NCI-H2081 (cell line): ENCODE measurements at regions not wholly inside any gene's neighbourhood (a gene's known extent, or its start where the extent isn't known, plus 50 kb on each side); places are given as distances from the start of the nearest gene placed in this dataset.
"Not testable (repeated sequence)": the region's sequence is repeated elsewhere in the genome, so short reads cannot be mapped to it uniquely, and the experiment has no call there.

Experiments
- DNase-seq, 2 experiments: peaks; one replicate each; lab custom pipeline; 2025; lab: John Stamatoyannopoulos, UW

DNA sequence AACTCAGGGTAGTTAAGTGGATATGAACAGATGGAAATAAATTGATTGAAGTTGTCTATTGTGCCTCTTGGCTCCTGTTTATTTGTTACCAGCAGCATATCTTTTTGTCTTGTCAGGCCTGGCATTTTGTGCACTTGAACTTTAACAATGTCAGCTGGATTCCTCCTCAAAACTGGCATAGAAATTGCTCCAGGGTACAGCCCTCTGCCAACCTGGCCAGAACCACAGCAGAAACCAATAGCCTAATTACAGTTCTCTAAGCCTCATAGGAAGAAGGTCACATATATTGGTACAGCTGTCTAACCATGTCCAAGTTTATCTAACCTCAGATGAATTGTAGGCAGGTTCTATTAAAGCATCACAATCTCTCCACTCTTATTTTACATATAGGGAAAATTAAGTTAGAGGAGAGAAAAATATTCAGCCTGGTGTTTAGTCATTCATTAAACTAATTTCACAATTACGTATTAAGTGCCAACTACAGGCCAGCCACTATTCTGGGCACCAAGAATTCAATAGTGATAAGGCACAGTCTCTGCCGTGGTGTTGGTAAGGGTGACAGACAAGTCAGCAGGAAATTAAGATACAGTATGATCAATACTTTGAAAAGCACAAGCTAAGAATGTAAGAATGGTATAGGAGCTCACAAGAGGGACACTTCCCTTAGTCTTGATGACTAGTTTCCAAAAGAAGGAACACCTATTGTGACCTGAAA lies 452.9 kb upstream of the NECTIN3 start:
- peak; percentile 5 to 66 for DNase-seq

DNA sequence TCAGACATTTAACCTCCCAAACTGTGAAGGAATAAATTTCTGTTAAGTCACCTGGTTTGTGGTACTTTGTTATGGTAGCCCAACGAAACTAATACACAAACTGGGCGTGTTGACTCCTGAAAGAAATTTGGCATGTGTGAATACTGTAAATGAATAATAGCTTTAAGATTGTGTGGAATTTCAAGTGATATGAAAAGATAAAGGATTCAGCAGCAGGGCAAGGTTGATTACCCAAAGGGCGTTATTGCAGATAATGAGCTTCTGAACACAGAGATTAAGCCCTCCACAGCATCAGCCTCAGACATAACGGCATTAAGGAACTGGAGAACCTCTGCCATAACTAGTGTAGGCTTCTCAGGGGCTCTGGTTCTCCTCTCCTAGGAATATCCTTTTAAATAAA lies 451.5 kb upstream of the NECTIN3 start:
- DNase-seq = no peak

DNA sequence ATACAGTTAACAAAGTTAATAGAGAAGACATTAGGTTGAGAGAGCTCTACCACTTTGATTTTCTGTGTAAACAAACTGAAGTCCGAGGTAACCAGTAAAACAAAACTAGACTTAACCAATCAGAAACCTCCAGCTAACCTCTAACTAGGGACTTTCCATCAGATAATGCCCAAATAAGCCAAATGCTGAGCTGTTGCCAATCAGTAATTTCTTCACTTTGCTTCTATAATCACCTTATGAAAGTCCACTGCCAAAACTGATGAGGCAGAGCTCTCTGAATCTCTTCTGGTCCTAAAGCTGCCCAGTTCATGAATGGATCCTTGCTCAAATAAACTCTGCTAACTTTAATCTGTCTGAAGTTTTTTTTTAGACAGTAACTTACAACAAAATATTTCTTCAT lies 448.0 kb upstream of the NECTIN3 start:
- no peak for DNase-seq

DNA sequence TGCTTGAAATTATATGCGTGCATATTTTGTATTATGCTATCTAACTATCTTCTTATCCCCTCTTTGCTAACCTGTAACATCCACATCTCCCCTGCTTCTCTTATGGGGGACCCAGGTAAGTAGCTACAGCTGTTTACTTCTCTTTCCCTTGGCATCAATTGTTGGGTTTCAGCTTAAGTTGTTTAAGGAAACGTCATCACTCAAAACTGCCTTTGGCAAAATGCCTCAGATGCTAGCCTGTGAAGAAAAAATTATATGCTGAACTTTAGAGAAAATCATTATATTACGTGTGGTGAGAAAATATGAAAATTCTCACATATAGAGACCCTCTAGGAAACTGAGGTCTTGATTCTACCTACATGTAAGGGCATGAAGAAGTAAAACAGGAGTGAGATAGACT lies 447.0 kb upstream of the NECTIN3 start:
- DNase-seq = no peak

DNA sequence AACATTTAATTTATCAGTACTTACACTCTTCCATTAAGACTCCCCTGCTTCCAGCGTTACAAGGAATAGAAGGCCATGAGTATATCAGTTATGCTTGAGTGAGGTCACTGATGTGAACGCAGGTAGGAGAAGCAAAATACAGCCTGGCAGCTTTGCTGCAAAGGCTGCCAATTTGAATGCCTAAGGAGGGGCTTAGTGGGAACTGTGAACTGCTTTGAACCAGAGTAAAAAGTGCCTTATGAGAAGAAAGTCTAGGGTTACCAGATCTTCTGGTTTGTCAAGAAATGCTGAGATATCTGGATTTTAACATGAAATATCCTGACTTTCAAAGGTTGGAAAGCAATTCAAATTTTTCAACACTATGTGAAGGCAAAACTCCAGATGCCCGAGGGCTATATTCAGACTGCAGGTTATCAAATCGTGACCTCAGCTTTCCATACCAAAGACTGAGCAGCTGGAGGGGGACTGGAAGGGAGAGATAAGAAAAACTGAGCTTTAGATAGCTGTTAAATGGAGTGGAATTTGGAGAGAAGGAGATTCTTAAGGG lies 446.3 kb upstream of the NECTIN3 start:
- DNase-seq = no peak

DNA sequence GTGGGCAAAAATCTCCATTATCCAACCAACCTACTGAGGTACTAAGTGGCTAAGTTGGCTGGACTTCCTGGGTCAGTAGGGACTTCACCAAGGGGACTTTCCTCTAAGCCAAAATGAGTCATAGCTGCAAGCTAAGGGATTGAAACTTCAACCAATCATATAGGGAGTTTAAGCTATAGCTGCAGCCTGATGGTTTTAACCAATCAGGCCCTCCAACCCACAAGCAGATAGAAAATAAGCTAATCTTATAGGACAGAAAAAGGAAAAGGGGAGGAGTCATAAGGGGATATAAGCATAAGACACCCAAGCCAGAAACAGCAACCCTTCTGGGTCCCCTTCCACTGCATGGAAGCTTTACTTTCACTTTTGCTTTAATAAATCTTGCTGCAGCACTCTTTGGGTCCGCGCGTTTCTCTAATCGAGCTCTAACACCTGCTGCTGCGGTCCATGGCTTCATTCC lies 444.9 kb upstream of the NECTIN3 start:
- DNase-seq = not testable (repeated sequence)

DNA sequence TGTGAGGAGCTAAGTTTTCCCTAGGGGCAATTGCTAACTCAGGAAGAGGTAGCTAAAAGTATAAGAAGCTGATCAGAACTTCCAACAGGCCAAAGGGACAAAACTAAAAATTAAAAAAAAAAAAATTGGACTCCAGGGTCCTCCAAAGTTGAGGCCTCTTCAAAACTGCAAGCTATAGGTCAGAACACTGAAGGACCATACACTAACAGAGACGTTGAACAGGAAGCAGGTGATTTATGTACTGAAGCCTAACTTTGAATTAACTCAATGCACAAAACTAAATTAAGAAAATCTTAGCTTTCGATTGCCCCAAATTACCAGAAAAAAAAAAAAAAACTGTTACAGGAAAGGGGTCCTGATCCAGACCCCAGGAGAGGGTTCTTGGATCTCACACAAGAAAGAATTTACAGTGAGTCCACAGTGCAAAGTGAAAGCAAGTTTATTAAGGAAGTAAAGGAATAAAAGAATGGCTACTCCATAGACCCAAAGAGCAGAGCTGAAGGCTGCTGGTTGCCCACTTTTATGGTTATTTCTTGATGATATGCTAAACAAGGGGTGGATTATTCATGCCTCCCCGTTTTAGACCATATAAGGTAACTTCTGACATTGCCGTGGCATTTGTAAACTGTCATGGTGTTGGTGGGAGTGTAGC lies 442.8 kb upstream of the NECTIN3 start:
- DNase-seq = no peak

DNA sequence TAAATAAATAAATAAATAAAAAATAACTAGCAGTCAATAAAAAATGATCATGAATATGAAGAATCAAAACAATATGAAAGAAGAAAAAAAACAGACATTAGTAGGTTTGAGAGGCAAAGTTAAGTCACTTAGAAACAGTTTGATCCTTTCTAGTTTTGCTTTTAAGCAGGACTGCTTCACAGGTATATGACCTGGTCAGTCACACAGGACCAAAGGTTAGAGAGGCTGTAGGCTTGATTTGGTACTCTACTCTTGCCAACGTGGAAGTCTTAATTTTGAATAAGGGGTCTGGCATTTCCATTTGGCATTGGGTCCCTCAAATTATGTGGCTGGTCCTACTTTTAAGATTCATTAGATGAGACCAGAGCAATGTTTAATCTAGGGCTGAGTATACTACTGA lies 441.7 kb upstream of the NECTIN3 start:
- DNase-seq = no peak

DNA sequence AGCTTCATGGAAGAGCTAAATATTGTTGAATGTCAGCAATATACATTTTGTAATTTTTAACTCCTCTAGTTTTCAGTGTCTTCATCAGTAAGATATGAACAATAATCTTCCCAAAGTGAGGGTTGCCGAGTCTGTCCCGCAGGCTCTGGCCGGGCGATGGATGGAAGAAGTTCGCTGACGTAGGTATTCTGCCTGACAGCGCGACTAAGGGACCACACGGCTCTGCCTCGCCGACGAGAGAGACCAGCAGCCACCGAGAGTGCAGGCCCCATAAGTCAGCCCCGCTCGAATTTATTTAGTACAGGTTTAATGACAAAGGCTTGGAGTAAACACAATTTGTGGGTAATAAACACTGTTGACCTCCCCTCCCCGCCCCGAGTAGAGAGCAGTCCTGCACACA lies 427.4 kb upstream of the NECTIN3 start:
- DNase-seq = no peak

DNA sequence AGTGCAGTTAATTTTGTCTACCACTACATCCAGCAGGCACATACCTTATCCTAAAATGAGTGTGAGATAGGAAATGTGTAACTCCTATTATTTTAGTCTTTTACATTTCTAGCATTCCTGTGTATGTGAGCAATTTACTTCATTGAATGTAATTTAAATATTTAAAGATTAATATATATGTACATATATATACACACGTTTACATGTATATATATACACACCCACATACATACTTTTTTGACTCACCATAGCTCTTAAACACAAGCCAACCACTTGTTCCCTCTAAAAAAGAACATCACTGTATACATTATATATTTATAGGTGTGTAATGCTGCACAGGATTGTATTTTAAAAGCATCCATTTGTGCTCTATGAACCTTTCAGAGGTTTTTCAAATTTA lies 425.6 kb upstream of the NECTIN3 start:
- DNase-seq = no peak

DNA sequence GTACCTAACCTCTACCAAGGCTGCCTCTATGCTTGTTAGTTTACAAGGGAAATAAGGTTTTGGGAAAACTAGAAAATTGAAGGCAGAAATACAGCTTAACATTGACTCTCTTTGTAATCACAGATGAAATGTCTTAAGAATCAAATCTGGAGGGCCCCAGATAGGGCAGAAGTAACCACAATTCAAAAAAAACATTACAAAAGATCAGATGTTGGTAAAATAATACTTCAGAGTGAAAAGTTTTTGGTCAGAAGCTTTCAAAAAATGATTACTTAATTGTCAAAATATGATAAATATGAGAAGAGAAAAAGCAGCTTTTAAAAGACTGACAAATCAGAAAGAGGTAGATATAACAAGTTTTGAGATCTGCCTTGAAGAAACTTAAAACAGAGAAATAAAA lies 425.1 kb upstream of the NECTIN3 start:
- no peak for DNase-seq

DNA sequence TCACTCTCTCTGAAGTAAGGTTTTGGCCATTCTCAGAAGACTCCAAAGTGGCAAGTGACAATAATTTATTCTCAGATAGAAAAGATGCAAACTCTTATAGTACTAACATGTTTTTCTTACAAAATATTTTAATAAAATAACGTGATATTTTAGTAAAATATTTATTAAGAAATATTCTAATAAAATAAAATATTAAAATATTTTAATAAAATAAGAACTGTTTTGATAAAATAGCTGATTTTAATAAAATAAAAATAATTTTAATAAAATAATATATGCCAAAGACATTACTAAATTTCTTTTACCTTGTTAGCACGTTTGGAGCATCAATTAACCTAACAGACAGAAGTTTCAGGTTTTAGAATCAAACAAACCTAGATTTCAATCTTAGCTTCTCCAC lies 424.0 kb upstream of the NECTIN3 start:
- DNase-seq = no peak

DNA sequence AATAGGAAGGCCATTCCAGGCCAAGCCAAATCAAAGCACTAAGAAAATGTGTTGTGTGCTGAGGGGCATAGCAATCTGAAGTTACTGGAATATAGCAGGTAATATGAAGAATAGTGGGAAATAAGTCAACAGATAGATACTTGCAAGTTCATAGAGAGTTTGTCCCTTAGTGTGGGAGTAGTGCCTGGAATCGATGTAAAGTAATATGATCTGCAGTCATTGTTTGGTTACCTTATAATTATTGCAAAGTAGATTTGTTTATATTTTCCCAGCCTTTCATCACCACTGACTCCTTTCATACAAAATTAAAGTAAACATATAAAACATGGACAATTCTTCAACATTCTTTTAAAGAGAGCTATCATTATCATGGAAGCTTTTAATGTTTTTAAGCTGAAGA lies 420.9 kb upstream of the NECTIN3 start:
- DNase-seq = peak in 1 of 2 experiments; percentile 1

DNA sequence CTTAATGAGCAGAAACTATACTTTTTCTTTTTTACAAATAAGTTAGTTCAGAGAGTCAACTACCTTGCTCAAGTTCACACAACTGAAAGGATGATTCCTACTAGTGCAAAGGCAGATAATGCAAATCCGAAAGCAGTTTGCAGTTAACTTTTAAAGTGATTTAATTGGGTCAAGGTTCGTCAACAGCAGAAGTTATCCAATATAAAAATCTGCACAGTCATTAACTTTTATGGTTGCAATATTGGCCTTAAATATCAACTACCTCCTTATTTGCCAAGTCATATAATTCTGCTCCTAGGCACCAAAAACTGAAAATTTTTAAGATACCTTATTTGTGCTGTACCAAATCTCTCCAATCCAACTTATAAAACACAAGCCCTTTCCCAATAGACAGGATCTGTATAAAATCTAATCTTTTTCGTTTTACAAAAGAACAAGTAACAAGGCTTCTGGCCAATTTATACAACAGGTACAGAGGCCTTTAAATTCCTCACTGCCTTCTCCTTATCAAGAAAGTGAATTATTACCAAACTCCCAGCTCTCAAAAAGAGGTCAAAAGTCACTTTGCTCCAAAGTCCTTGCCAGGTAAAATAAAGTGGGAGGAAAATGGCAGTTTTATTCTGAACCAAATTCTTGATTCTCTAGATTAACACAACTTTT lies 416.6 kb upstream of the NECTIN3 start:
- no peak for DNase-seq

DNA sequence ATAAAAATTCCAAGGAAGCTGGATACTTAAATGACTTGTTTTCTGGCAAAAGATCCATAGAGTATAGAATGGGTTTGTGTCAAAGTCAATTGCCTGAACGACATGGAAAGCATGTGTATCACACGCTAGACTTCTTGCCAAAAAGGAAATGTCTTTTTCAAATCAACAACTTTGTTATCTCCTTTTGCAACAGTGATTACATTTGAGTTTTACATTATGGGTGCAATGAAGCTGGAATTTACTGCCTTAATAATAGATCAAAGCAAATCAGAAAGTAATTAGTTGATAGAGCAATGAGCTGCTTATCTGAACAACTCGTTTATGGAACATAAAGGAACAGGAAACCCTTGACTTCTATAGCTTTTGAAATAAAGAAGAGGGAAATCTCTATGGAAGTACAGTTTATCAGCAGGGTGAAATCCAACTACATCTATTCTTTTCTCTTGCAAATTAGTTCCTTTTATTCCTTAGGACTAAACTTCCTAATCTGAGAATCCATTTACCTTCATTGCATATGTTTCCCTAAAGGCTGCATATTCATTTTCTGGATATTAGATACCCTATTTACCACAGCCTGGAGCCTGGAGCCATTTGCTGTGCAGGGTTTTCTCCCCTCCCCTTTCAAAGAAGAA lies 415.1 kb upstream of the NECTIN3 start:
- DNase-seq = no peak

DNA sequence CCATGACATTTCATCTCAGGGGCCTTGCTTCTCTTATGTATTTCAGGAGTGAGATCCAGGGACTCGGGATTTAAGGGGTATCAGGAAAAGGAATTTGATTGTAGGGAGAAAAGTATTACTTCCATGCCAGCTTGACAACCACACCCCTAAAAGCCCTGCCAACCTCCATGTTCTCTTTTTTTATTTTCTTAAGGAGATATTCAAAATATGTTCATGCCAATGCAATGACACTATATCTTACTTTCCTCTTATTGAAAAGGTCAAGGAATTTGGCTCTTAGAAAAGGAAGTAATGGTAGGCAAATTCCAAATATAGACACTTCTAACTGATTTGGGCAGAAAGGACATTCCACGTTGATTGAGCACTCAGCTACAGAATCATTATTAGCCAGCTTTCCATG lies 407.5 kb upstream of the NECTIN3 start:
- DNase-seq = no peak

DNA sequence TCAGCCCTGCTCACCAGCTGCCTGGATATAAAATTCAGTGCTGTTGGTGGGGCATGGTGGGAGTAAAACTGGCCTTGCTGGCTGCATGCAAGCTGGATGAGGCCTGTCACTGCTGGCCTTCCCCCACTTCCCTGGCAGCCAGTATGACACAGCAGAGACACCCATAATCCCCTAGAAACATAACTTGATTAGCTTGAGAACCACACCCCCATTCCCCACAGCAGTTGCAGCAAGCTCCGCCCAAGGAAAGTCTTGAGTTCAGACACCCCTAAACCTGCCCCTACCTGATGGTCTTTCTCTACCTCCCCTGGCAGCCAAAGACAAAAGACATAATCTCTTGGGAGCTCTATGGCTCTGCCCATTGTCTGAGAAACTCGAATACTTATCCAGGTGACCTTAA lies 405.1 kb upstream of the NECTIN3 start:
- DNase-seq = no peak

DNA sequence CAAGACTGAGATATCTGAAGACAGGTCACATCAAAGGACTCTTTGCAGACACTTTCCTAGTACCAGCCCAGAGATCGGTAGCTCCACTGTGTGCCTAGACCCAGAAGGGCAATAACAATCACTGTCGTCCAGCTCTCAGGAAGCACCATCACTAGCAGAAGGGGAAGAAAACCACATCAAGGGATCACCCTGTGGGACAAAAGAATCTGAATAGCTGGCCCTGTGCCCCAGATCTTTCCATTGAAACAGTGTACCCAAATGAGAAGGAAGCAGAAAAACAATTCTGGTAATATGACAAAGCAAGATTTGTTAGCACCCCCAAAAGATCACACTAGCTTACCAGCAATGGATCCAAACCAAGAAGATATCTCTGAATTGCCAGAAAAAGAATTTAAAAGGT lies 404.4 kb upstream of the NECTIN3 start:
- DNase-seq = no peak

DNA sequence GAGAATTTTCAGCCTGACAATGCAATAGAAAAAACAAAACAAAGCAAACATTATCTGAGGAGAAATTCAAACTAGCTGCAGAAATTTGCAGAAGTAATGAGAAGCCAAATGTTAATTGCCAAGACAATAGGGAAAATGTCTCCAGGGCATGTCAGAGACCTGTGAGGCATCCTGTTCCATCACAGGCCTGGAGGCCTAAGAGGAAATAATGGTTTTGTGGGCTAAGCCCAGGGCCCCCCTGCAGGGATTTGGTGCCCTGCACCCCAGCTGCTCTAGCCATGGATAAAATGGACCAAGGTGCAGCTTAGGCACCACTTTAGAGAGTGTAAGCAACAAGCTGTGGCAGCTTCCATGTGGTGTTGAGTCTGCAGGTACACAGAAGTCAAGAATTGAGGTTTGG lies 401.2 kb upstream of the NECTIN3 start:
- no peak for DNase-seq

DNA sequence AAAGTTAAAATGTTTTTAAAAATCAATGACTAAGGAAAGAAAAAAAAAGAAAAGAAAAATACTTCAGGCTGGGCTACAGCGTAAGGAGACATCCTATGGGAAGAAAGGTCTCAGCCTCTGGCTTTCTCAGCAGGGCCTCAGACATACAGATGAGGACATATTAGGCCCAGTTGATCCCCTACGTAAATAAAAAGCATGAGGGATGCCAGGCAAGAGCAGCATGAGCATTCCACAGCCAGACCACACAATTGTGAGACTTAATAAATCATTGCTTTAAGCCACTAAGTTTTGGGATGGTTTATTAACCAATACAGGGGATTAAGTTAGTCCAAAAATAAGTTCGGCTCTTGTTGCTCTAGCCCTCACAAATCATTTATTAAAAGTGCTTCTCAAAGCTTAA lies 394.1 kb upstream of the NECTIN3 start:
- DNase-seq = no peak

DNA sequence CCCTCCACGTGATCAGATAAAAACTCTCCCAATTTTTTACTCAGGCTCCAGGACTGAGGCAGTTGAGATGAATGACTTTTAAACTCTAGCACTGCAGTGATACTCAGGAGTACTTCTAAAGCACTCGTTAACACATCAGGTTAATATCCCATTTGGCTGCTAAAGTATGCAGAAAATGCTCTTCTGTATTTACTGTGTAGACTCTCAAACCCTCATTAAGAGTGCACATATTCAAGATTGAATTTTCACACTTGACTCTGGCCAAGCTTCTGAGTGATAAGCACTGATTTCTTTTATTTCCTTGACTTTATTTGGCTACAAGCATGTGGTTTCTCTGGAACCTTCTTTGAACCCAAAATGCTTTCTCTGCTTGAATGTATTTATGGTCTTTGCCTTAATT lies 392.3 kb upstream of the NECTIN3 start:
- no peak for DNase-seq

DNA sequence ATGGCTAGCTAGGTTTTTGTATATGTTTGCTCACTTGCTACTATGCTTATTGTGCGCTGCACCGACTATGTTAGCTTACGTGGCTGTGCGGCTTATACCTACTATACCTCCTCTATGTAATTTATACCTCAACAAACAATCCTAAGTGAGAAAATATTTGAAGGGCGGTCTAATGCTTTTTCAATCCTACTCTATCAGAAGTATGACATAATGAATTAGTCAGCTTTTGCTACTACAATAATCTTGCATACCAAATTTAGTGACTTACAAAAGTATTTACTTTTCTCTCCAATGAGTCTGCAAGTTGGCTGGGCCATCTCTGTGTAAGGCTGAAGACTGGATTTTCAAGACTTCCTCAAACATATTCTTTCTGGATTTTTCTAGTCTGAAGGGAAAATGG lies 391.2 kb upstream of the NECTIN3 start:
- no peak for DNase-seq

DNA sequence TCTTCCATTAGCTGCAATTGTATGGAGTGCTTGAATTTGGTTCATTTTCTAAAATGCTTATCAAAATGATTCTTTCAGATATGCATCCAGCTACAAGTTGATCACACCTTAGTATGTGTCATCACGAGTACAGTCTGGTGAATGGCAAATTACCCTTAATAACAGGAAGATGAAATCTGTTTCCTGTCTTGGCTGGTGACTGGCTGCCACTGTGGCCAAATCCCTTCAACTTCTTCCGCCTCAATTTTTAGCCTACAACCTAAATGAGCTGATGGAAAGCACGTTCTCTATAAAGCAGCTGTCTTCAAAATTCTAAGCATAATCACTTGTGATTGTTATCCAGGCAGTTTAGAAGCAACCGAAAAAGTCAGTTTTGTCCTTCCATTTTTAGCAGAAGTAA lies 387.1 kb upstream of the NECTIN3 start:
- DNase-seq = peak in 1 of 2 experiments; percentile 1
